Left ventricle myocardium inferior (tissue), 1 donor: ENCODE measurements at regions not wholly inside any gene's neighbourhood (a gene's known extent, or its start where the extent isn't known, plus 50 kb on each side); places are given as distances from the start of the nearest gene placed in this dataset.

ENCODE experiments used
- DNase-seq: peaks from one replicate; pipeline ENCODE4 v3.0.0-alpha.2; 2020
- H3K27ac ChIP-seq: fragments of 200-600 bp; replicated peaks from 2 replicates; pipeline ENCODE4 v1.8.0; 2021
- H3K27me3 ChIP-seq: fragments of 200-600 bp; 2 replicates; pipeline ENCODE4 v1.8.0; 2021; ENCODE audit warnings: low read depth
- H3K36me3 ChIP-seq: fragments of 200-600 bp; 2 replicates; pipeline ENCODE4 v1.8.0; 2021
- H3K4me1 ChIP-seq: fragments of 200-600 bp; 2 replicates; pipeline ENCODE4 v1.8.0; 2021
- H3K4me3 ChIP-seq: fragments of 200-600 bp; 2 replicates; pipeline ENCODE4 v1.8.0; 2021; ENCODE audit warnings: mild to moderate bottlenecking, moderate library complexity
- H3K9me3 ChIP-seq: fragments of 200-600 bp; replicated peaks from 2 replicates; pipeline ENCODE4 v1.8.0; 2021
- intact Hi-C: fragments of 100-400 bp; cut with micrococcal nuclease; formaldehyde crosslinking; loops from one replicate; pipeline ENCODE4 v1.11.0; 2022
- TF ChIP-seq, protein P1 (sequence below): fragments of 200-600 bp; IDR thresholded peaks from 2 replicates; pipeline ENCODE4 v1.8.0; 2021; ENCODE audit warnings: antibody characterized with exemption, mild to moderate bottlenecking, borderline replicate concordance
- donor health status: DM: no; HTN: yes; CAD: no; lungs with severe emphysema.

GRCh38 chr7:130899071-130899560 lies 165.1 kb upstream of the KLF14 start:
- Histone ChIP-seq H3K4me3 (no peak overlapping the region), H3K27ac (peak overlapping the region; percentile 84), H3K9me3 (no peaks in the 10 kb centered on the region), H3K4me1 (peaks cover 97% of the 10 kb centered on the region), H3K36me3 (peaks cover 32% of the 10 kb centered on the region), H3K27me3 (no peaks in the 10 kb centered on the region)
- TF ChIP-seq, protein P1, sequence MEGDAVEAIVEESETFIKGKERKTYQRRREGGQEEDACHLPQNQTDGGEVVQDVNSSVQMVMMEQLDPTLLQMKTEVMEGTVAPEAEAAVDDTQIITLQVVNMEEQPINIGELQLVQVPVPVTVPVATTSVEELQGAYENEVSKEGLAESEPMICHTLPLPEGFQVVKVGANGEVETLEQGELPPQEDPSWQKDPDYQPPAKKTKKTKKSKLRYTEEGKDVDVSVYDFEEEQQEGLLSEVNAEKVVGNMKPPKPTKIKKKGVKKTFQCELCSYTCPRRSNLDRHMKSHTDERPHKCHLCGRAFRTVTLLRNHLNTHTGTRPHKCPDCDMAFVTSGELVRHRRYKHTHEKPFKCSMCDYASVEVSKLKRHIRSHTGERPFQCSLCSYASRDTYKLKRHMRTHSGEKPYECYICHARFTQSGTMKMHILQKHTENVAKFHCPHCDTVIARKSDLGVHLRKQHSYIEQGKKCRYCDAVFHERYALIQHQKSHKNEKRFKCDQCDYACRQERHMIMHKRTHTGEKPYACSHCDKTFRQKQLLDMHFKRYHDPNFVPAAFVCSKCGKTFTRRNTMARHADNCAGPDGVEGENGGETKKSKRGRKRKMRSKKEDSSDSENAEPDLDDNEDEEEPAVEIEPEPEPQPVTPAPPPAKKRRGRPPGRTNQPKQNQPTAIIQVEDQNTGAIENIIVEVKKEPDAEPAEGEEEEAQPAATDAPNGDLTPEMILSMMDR, result no peak
- DNase-seq, result no peak
- intact Hi-C loops, result loop anchor here (10.0 kb wide), 1 partner anchor 146 kb away; no protein-coding TSS in a partner anchor

DNA sequence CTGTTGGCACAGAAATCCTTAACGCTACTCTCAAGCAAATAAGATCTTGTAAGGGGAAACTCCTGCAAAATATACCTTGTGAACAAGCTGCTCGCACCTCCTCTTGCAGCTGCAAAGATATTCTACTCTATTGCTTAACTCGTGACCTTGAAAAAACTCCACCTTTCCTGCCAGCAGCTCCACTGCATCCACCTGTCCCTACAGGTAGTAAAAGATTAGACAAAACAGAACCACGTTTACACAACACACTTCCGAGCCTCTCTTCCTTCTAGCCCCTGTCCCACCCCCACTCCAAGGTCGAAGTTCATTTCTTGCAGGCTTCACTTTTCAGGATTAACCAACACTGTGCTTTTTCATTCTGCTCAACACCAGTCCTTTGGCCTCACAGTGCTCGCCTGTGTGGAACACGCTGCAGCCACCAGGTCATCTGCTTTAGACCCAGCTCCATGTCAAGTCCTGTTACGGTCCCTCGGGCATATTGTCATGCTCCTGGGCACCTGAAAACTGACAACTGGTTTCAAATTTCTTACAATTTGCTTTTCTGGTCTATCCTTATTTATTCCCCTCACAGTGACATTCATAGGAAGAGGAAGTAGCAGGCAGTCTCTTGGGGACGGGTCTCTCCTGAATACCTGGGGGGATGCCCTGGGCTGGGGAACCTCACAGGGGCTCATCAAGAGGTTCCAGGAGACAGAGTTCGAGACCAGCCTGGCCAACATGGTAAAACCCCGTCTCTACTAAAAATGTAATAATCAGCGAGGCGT lies 165.8 kb upstream of the KLF14 start:
- peak overlapping the region; percentile 84 for H3K27ac ChIP-seq
- no peaks in the 10 kb centered on the region for H3K27me3 ChIP-seq
- DNase-seq, result no peak
- no peak overlapping the region for H3K4me3 ChIP-seq
- H3K36me3 ChIP-seq, result peaks cover 27% of the 10 kb centered on the region
- peaks cover 97% of the 10 kb centered on the region for H3K4me1 ChIP-seq
- intact Hi-C loops, result loop anchor here (10.0 kb wide), 1 partner anchor 145 kb away; no protein-coding TSS in a partner anchor
- TF ChIP-seq, protein P1, result no peak
- no peaks in the 10 kb centered on the region for H3K9me3 ChIP-seq

DNA sequence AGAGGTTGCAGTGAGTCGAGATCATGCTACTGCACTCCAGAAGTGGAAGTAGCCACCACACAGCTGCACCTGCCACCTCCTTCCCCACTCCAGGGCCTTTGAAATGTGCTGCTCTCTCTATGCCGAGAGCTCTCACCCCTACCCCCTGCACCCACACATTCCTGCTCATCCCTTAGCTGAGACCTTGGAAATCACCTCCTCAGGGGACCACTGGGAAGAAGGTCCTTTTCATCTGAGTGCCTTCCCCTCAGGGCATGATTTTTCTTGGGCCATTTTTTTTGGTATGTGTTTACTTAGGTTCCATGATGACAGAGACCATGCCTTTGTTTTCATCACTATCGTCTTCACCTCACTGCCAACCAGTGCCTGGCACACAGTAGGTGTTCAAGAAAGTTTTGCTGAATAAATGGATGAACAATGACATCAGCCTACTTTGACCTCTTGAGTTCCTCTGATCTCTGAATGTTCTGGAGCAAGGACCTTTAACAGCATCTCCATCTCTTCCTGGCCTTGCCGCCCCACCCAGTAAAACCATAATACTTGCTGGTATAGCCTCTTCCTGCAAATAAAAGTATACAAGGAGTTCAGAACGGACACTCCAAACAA lies 166.6 kb upstream of the KLF14 start:
- H3K9me3 ChIP-seq, result no peaks in the 10 kb centered on the region
- peak overlapping the region; percentile 84 for H3K27ac ChIP-seq
- intact Hi-C loops, result no loop called here
- H3K36me3 ChIP-seq, result peaks cover 20% of the 10 kb centered on the region
- TF ChIP-seq, protein P1, result no peak
- H3K27me3 ChIP-seq, result no peaks in the 10 kb centered on the region
- H3K4me3 ChIP-seq, result no peak overlapping the region
- DNase-seq, result no peak
- H3K4me1 ChIP-seq, result peaks cover 97% of the 10 kb centered on the region

- Histone ChIP-seq H3K27ac (peak overlapping the region; percentile 84), H3K9me3 (no peaks in the 10 kb centered on the region), H3K27me3 (no peaks in the 10 kb centered on the region), H3K4me1 (peaks cover 92% of the 10 kb centered on the region), H3K4me3 (peak overlapping the region; percentile 5), H3K36me3 (peaks cover 13% of the 10 kb centered on the region)
- intact Hi-C loops, result no loop called here
- TF ChIP-seq, protein P1, result no peak
- peak; percentile 68 for DNase-seq
These were observed 167.3 kb upstream of the KLF14 start for GRCh38 chr7:130901209-130901783.

DNA sequence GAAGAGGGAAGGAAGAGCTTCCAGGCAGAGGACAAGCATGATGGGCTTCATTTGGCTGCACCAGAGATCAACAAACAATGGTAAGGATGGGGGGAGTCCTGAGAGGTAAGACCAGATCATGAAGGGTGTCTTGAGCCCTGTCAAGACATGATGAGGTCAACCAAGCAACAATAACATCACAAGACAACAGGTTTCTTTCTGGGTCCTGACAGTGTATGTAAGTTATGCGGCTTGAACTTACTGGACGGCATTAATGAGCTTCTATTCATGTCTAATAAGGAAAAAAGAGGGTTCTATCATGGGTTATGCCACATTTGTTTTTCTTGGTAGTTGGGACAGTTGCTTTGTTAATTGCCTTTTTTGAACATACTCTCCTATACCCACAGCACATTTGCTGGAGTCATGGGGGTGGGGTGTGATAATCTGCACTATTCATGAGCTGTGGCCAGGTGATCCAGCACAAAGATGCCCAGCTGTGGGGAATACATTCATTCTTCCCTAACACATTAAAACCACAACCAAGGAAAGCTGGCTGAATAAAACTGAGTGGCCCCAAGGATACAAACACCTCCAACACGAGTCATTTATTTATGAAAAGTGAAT lies 168.8 kb upstream of the KLF14 start:
- Histone ChIP-seq H3K4me3 (no peak overlapping the region), H3K36me3 (peaks cover 8% of the 10 kb centered on the region), H3K27me3 (no peaks in the 10 kb centered on the region), H3K9me3 (no peaks in the 10 kb centered on the region), H3K27ac (peak overlapping the region; percentile 84), H3K4me1 (peaks cover 80% of the 10 kb centered on the region)
- intact Hi-C loops, result no loop called here
- TF ChIP-seq, protein P1, result no peak
- no peak for DNase-seq
